HepG2 (cell line): ENCODE measurements at regions not wholly inside any gene's neighbourhood (a gene's known extent, or its start where the extent isn't known, plus 50 kb on each side); places are given as distances from the start of the nearest gene placed in this dataset.

Experiments used
- DNMT1 ChIP-seq: sonication (generic); formaldehyde crosslinking; IDR thresholded peaks from 2 replicates; pipeline ENCODE4 v1.5.1; 2020; ENCODE audit warnings: mild to moderate bottlenecking, missing genetic modification reagents
- EEA1 ChIP-seq: sonication (generic); formaldehyde crosslinking; IDR thresholded peaks from 2 replicates; pipeline ENCODE4 v1.5.1; 2020; ENCODE audit warnings: mild to moderate bottlenecking, missing genetic modification reagents, borderline replicate concordance
- ESRRA ChIP-seq: sonication (generic); formaldehyde crosslinking; IDR thresholded peaks from 2 replicates; pipeline ENCODE4 v1.5.1; 2020; ENCODE audit warnings: mild to moderate bottlenecking, low read depth, missing genetic modification reagents
- KDM6A ChIP-seq: IDR thresholded peaks from 2 replicates; pipeline ENCODE4 v1.6.1; 2016; ENCODE audit warnings: low read depth
- KMT2A ChIP-seq: sonication (generic); formaldehyde crosslinking; IDR thresholded peaks from 2 replicates; pipeline ENCODE4 v1.4.0; 2020; ENCODE audit warnings: missing genetic modification reagents
- NFKBIZ ChIP-seq: IDR thresholded peaks from 2 replicates; pipeline ENCODE4 v1.6.1; 2018; ENCODE audit warnings: missing genetic modification reagents, missing compliant biosample characterization
- SIN3A ChIP-seq: IDR thresholded peaks from 2 replicates; pipeline ENCODE4 v1.6.1; 2011; ENCODE audit warnings: low read depth, mild to moderate bottlenecking, control low read depth, low read length, borderline replicate concordance
- TEAD2 ChIP-seq: sonication (generic); formaldehyde crosslinking; IDR thresholded peaks from 2 replicates; pipeline ENCODE4 v1.9.0; 2021; ENCODE audit warnings: missing genetic modification reagents
- ZFP41 ChIP-seq: sonication (generic); formaldehyde crosslinking; IDR thresholded peaks from 2 replicates; pipeline ENCODE4 v1.4.0; 2020; ENCODE audit warnings: mild to moderate bottlenecking, missing genetic modification reagents, borderline replicate concordance
- ZNF468 ChIP-seq: sonication (generic); formaldehyde crosslinking; IDR thresholded peaks from 2 replicates; pipeline ENCODE4 v1.8.0; 2022; ENCODE audit warnings: mild to moderate bottlenecking, moderate library complexity, missing genetic modification reagents
- ZNF496 ChIP-seq: sonication (generic); formaldehyde crosslinking; IDR thresholded peaks from 2 replicates; pipeline ENCODE4 v1.8.1; 2023; ENCODE audit warnings: mild to moderate bottlenecking, moderate library complexity, missing genetic modification reagents; ENCODE audit not compliant: insufficient replicate concordance
- TF ChIP-seq, protein P1 (sequence below): sonication (generic); formaldehyde crosslinking; IDR thresholded peaks from 2 replicates; pipeline ENCODE4 v1.4.0; 2020; ENCODE audit warnings: missing genetic modification reagents, borderline replicate concordance
- TF ChIP-seq, protein P2 (sequence below): sonication (generic); formaldehyde crosslinking; IDR thresholded peaks from 2 replicates; pipeline ENCODE4 v1.9.0; 2021; ENCODE audit warnings: missing genetic modification reagents, mild to moderate bottlenecking, borderline replicate concordance
- TF ChIP-seq, protein P3 (sequence below): sonication (generic); formaldehyde crosslinking; IDR thresholded peaks from 2 replicates; pipeline ENCODE4 v1.8.0; 2022; ENCODE audit warnings: mild to moderate bottlenecking, missing genetic modification reagents, moderate library complexity
- TF ChIP-seq, protein P4 (sequence below): sonication (generic); formaldehyde crosslinking; IDR thresholded peaks from 2 replicates; pipeline ENCODE4 v1.8.0; 2023; ENCODE audit warnings: mild to moderate bottlenecking, missing genetic modification reagents
- TF ChIP-seq, protein P5 (sequence below): sonication (generic); formaldehyde crosslinking; IDR thresholded peaks from 2 replicates; pipeline ENCODE4 v1.4.0; 2020; ENCODE audit warnings: mild to moderate bottlenecking, missing genetic modification reagents
- TF ChIP-seq, protein P6 (sequence below): sonication (generic); formaldehyde crosslinking; IDR thresholded peaks from 2 replicates; pipeline ENCODE4 v1.4.0; 2020; ENCODE audit warnings: mild to moderate bottlenecking, low read depth, missing genetic modification reagents
- TF ChIP-seq, protein P7 (sequence below): IDR thresholded peaks from 2 replicates; pipeline ENCODE4 v1.6.1; 2018; ENCODE audit warnings: missing genetic modification reagents

DNA sequence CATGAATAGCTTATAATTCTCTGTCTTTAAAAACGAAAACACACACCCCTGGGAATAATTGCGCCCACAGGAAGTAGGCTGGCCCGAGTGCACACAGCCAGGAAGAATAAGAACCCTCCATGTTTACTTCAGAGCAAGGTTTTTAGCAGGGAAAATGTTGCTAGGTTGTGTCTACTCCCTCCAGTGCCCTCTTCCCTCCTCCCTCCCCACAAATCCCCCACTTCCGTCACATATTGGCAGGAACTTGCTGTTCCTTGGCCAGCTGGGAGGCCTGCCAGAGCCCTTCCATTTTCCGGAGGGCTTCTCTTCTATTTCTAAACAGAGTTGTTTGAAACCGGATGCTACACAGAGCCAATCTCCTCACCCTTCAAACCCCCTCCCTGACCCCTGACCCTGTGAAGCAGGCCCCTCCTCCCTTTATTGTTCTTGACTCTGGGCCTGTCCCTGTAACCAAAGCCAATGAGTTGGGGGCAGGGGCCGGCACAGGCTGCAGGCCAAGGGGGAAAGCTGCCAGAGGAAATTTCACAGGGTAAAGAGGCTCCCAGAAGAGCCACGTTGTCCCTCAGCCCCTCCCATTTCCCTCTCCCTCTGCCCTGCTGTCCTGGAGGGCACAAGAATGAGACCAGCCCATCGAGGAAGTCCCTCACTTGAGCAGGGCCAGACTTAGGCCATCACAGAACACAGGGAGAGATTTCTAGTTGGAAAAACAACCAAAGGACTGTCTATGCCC lies 49.8 kb upstream of the LGALSL start (continued):
- TF ChIP-seq, protein P1, sequence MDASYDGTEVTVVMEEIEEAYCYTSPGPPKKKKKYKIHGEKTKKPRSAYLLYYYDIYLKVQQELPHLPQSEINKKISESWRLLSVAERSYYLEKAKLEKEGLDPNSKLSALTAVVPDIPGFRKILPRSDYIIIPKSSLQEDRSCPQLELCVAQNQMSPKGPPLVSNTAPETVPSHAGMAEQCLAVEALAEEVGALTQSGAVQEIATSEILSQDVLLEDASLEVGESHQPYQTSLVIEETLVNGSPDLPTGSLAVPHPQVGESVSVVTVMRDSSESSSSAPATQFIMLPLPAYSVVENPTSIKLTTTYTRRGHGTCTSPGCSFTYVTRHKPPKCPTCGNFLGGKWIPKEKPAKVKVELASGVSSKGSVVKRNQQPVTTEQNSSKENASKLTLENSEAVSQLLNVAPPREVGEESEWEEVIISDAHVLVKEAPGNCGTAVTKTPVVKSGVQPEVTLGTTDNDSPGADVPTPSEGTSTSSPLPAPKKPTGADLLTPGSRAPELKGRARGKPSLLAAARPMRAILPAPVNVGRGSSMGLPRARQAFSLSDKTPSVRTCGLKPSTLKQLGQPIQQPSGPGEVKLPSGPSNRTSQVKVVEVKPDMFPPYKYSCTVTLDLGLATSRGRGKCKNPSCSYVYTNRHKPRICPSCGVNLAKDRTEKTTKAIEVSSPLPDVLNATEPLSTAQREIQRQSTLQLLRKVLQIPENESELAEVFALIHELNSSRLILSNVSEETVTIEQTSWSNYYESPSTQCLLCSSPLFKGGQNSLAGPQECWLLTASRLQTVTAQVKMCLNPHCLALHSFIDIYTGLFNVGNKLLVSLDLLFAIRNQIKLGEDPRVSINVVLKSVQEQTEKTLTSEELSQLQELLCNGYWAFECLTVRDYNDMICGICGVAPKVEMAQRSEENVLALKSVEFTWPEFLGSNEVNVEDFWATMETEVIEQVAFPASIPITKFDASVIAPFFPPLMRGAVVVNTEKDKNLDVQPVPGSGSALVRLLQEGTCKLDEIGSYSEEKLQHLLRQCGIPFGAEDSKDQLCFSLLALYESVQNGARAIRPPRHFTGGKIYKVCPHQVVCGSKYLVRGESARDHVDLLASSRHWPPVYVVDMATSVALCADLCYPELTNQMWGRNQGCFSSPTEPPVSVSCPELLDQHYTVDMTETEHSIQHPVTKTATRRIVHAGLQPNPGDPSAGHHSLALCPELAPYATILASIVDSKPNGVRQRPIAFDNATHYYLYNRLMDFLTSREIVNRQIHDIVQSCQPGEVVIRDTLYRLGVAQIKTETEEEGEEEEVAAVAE: no peak
- no peak for TF ChIP-seq KMT2A (CRISPR knock-in tag)
- TF ChIP-seq KDM6A: 0 out of 2 replicates have a peak, but pooled peaks have one; percentile 10
- TF ChIP-seq, protein P2, sequence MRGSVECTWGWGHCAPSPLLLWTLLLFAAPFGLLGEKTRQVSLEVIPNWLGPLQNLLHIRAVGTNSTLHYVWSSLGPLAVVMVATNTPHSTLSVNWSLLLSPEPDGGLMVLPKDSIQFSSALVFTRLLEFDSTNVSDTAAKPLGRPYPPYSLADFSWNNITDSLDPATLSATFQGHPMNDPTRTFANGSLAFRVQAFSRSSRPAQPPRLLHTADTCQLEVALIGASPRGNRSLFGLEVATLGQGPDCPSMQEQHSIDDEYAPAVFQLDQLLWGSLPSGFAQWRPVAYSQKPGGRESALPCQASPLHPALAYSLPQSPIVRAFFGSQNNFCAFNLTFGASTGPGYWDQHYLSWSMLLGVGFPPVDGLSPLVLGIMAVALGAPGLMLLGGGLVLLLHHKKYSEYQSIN (CRISPR knock-in tag): no peak
- no peak for TF ChIP-seq ZFP41 (CRISPR knock-in tag)
- TF ChIP-seq, protein P3, sequence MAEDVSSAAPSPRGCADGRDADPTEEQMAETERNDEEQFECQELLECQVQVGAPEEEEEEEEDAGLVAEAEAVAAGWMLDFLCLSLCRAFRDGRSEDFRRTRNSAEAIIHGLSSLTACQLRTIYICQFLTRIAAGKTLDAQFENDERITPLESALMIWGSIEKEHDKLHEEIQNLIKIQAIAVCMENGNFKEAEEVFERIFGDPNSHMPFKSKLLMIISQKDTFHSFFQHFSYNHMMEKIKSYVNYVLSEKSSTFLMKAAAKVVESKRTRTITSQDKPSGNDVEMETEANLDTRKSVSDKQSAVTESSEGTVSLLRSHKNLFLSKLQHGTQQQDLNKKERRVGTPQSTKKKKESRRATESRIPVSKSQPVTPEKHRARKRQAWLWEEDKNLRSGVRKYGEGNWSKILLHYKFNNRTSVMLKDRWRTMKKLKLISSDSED (CRISPR knock-in tag): no peak
- TF ChIP-seq ZNF496 (CRISPR knock-in tag): no peak
- TF ChIP-seq EEA1 (CRISPR knock-in tag): no peak
- TF ChIP-seq, protein P4, sequence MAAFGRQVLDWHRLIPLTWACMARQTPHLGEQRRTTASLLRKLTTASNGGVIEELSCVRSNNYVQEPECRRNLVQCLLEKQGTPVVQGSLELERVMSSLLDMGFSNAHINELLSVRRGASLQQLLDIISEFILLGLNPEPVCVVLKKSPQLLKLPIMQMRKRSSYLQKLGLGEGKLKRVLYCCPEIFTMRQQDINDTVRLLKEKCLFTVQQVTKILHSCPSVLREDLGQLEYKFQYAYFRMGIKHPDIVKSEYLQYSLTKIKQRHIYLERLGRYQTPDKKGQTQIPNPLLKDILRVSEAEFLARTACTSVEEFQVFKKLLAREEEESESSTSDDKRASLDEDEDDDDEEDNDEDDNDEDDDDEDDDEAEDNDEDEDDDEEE (CRISPR knock-in tag): no peak
- no peak for TF ChIP-seq TEAD2 (CRISPR knock-in tag)
- TF ChIP-seq, protein P5, sequence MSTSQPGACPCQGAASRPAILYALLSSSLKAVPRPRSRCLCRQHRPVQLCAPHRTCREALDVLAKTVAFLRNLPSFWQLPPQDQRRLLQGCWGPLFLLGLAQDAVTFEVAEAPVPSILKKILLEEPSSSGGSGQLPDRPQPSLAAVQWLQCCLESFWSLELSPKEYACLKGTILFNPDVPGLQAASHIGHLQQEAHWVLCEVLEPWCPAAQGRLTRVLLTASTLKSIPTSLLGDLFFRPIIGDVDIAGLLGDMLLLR (CRISPR knock-in tag): no peak
- TF ChIP-seq, protein P6, sequence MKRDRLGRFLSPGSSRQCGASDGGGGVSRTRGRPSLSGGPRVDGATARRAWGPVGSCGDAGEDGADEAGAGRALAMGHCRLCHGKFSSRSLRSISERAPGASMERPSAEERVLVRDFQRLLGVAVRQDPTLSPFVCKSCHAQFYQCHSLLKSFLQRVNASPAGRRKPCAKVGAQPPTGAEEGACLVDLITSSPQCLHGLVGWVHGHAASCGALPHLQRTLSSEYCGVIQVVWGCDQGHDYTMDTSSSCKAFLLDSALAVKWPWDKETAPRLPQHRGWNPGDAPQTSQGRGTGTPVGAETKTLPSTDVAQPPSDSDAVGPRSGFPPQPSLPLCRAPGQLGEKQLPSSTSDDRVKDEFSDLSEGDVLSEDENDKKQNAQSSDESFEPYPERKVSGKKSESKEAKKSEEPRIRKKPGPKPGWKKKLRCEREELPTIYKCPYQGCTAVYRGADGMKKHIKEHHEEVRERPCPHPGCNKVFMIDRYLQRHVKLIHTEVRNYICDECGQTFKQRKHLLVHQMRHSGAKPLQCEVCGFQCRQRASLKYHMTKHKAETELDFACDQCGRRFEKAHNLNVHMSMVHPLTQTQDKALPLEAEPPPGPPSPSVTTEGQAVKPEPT (CRISPR knock-in tag): no peak
- no peak for TF ChIP-seq ESRRA (CRISPR knock-in tag)
- no peak for TF ChIP-seq ZNF468 (CRISPR knock-in tag)
- no peak for TF ChIP-seq DNMT1 (CRISPR knock-in tag)
- TF ChIP-seq SIN3A: no peak
- TF ChIP-seq, protein P7, sequence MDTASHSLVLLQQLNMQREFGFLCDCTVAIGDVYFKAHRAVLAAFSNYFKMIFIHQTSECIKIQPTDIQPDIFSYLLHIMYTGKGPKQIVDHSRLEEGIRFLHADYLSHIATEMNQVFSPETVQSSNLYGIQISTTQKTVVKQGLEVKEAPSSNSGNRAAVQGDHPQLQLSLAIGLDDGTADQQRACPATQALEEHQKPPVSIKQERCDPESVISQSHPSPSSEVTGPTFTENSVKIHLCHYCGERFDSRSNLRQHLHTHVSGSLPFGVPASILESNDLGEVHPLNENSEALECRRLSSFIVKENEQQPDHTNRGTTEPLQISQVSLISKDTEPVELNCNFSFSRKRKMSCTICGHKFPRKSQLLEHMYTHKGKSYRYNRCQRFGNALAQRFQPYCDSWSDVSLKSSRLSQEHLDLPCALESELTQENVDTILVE (CRISPR knock-in tag): no peak; the same call in 1 of the 2 replicates
- TF ChIP-seq NFKBIZ: no peak
